Esophagus squamous epithelium (tissue), 5 donors: ENCODE measurements at regions not wholly inside any gene's neighbourhood (a gene's known extent, or its start where the extent isn't known, plus 50 kb on each side); places are given as distances from the start of the nearest gene placed in this dataset.

Source experiments
- DNase-seq: peaks from one replicate; lab custom pipeline; 2025; lab: John Stamatoyannopoulos, UW
- H3K27ac ChIP-seq, 4 donors: fragments of 200-600 bp; sonication (generic); one replicate each; pipeline ENCODE4 v1.5.1; 2016 to 2019; ENCODE audit warnings: mild to moderate bottlenecking in 1 of 4
- H3K27me3 ChIP-seq, 4 donors: fragments of 200-600 bp; sonication (generic); 1 replicate in 3 of 4; 2 replicates in 1 of 4; pipeline versions ENCODE4 v1.5.1 to v1.6.0; 2017 to 2021; ENCODE audit warnings: antibody characterized with exemption in 1 of 4
- H3K36me3 ChIP-seq, 3 donors: fragments of 200-600 bp; sonication (generic); one replicate each; pipeline ENCODE4 v1.5.1; 2016 to 2019
- H3K4me1 ChIP-seq, 3 donors: fragments of 200-600 bp; sonication (generic); one replicate each; pipeline ENCODE4 v1.5.1; 2017 to 2019
- H3K4me3 ChIP-seq, 4 donors: fragments of 200-600 bp; sonication (generic); 1 replicate in 3 of 4; 2 replicates in 1 of 4; pipeline ENCODE4 v1.5.1; 2016 to 2019; ENCODE audit warnings: mild to moderate bottlenecking in 2 of 4, moderate library complexity in 1 of 4
- H3K9me3 ChIP-seq, 3 donors: fragments of 200-600 bp; sonication (generic); one replicate each; pipeline ENCODE4 v1.5.1; 2016 to 2019
- POLR2A ChIP-seq, 4 donors: fragments of 450-650 bp; IDR thresholded peaks; one replicate each; pipeline ENCODE4 v1.6.1; 2017; ENCODE audit warnings: antibody characterized with exemption in 4 of 4, mild to moderate bottlenecking in 4 of 4, moderate library complexity in 3 of 4
- WGBS, 2 donors: methylation state at CpG; one replicate each; pipeline ENCODE4 v1.1.5; 2018; 5-methylcytosine and 5-hydroxymethylcytosine counted together
- intact Hi-C: fragments of 100-400 bp; cut with DNase I; formaldehyde crosslinking; loops from one replicate; pipeline ENCODE4 v1.15.0; 2022
- TF ChIP-seq, protein P1 (sequence below), 6 experiments: fragments of 450-650 bp in 4 of 6; fragments of 200-600 bp in 2 of 6; sonication (generic) in 2 of 6; IDR thresholded peaks; one replicate each; pipeline ENCODE4 v1.5.1; 2016 to 2019; ENCODE audit warnings: antibody characterized with exemption in 6 of 6, mild to moderate bottlenecking in 4 of 6, moderate library complexity in 4 of 6
- donor health status: DM: yes; HTN: yes; CAD: no.

GRCh38 chr1:177368255-177368654 is 197.5 kb downstream of the BRINP2 start:
- no peak for DNase-seq
- intact Hi-C loops: no loop called here
- Histone ChIP-seq H3K27ac (no peak overlapping the region), H3K4me3 (no peak overlapping the region), H3K27me3 (no peaks in the 10 kb centered on the region), H3K36me3 (no peaks in the 10 kb centered on the region), H3K9me3 (no peaks in the 10 kb centered on the region), H3K4me1 (no peaks in the 10 kb centered on the region)
- TF ChIP-seq, protein P1, sequence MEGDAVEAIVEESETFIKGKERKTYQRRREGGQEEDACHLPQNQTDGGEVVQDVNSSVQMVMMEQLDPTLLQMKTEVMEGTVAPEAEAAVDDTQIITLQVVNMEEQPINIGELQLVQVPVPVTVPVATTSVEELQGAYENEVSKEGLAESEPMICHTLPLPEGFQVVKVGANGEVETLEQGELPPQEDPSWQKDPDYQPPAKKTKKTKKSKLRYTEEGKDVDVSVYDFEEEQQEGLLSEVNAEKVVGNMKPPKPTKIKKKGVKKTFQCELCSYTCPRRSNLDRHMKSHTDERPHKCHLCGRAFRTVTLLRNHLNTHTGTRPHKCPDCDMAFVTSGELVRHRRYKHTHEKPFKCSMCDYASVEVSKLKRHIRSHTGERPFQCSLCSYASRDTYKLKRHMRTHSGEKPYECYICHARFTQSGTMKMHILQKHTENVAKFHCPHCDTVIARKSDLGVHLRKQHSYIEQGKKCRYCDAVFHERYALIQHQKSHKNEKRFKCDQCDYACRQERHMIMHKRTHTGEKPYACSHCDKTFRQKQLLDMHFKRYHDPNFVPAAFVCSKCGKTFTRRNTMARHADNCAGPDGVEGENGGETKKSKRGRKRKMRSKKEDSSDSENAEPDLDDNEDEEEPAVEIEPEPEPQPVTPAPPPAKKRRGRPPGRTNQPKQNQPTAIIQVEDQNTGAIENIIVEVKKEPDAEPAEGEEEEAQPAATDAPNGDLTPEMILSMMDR (IDR thresholded peaks at IDR 0.05): no peak
- no peak for TF ChIP-seq POLR2A (IDR thresholded peaks at IDR 0.05)

- 50 to 54% methylated on average over 2 of the region's 2 CpGs for WGBS, 2 donors
- TF ChIP-seq, protein P1 (IDR thresholded peaks at IDR 0.05): no peak
- no peak for TF ChIP-seq POLR2A (IDR thresholded peaks at IDR 0.05)
- H3K27me3 ChIP-seq: no peaks in the 10 kb centered on the region
- H3K9me3 ChIP-seq: no peaks in the 10 kb centered on the region
- intact Hi-C loops: no loop called here
- H3K36me3 ChIP-seq: no peaks in the 10 kb centered on the region
- H3K4me3 ChIP-seq: no peak overlapping the region
- H3K27ac ChIP-seq: no peak overlapping the region
- no peak for DNase-seq
- H3K4me1 ChIP-seq: no peaks in the 10 kb centered on the region
Measured at GRCh38 chr1:177366091-177366490, 195.3 kb downstream of the BRINP2 start.

- 49 to 66% methylated on average over 2 of the region's 2 CpGs for WGBS, 2 donors
- no peak overlapping the region for H3K4me3 ChIP-seq
- H3K27me3 ChIP-seq: no peaks in the 10 kb centered on the region
- intact Hi-C loops: no loop called here
- no peaks in the 10 kb centered on the region for H3K4me1 ChIP-seq
- TF ChIP-seq, protein P1 (IDR thresholded peaks at IDR 0.05): no peak
- no peak for TF ChIP-seq POLR2A (IDR thresholded peaks at IDR 0.05)
- DNase-seq: no peak
- H3K36me3 ChIP-seq: no peaks in the 10 kb centered on the region
- no peaks in the 10 kb centered on the region for H3K9me3 ChIP-seq
- no peak overlapping the region for H3K27ac ChIP-seq
Measured at GRCh38 chr1:177360791-177361190, 190.0 kb downstream of the BRINP2 start.

GRCh38 chr1:177356674-177357435 is 186.1 kb downstream of the BRINP2 start:
- peaks cover 0 to 5% (median 0%) of the 10 kb centered on the region in 4 donors for H3K27me3 ChIP-seq
- no peaks in the 10 kb centered on the region for H3K9me3 ChIP-seq
- intact Hi-C loops: no loop called here
- 59 to 74% methylated on average over 4 of the region's 4 CpGs for WGBS, 2 donors
- H3K4me1 ChIP-seq: no peaks in the 10 kb centered on the region
- no peak overlapping the region for H3K27ac ChIP-seq
- H3K4me3 ChIP-seq: no peak overlapping the region
- TF ChIP-seq, protein P1 (IDR thresholded peaks at IDR 0.05): no peak
- no peak for DNase-seq
- no peaks in the 10 kb centered on the region for H3K36me3 ChIP-seq

- H3K27me3 ChIP-seq: peaks cover 0 to 5% (median 0%) of the 10 kb centered on the region in 4 donors
- TF ChIP-seq, protein P1 (IDR thresholded peaks at IDR 0.05): peak in 2 of 6 experiments; percentile 39 to 47
- no peak for TF ChIP-seq POLR2A (IDR thresholded peaks at IDR 0.05)
- no peaks in the 10 kb centered on the region for H3K36me3 ChIP-seq
- H3K4me3 ChIP-seq: no peak overlapping the region
- H3K27ac ChIP-seq: no peak overlapping the region
- intact Hi-C loops: no loop called here
- no peaks in the 10 kb centered on the region for H3K9me3 ChIP-seq
- H3K4me1 ChIP-seq: no peaks in the 10 kb centered on the region
- 24 to 42% methylated on average over 2 of the region's 2 CpGs for WGBS, 2 donors
- DNase-seq: no peak
Measured at GRCh38 chr1:177355575-177355974, 184.8 kb downstream of the BRINP2 start.
